Hippocampal formation (tissue), 2 donors: ENCODE measurements at regions not wholly inside any gene's neighbourhood (a gene's known extent, or its start where the extent isn't known, plus 50 kb on each side); places are given as distances from the start of the nearest gene placed in this dataset.
"Not testable (repeated sequence)": the region's sequence is repeated elsewhere in the genome, so short reads cannot be mapped to it uniquely, and the experiment has no call there.

Experiments
- DNase-seq, 2 donors: peaks; one replicate each; lab custom pipeline; 2025; lab: John Stamatoyannopoulos, UW

DNA sequence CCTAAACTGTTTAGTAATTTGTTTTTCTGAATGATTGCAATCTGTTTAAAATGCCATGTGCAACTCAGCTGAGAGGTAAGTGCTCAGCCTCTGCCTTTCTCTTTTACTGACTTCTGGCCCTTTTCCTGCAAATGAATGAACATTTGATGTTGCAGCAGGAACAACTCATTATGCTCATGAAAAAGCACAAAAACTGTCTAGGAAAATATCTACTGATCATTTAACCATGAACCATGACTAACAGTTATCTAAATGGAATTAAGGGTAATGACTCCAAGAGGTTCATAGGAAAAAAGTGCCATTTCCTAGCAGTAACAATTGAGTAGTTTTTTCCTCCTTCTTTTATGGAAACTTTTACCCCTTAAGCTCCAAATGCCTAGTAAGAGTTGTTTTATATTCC, 70.6 kb upstream of the ANKH start:
- DNase-seq: no peak

- DNase-seq: no peak
These were observed 65.7 kb upstream of the ANKH start for GRCh38 chr5:14937254-14937653.

GRCh38 chr5:14936588-14936987, 65.0 kb upstream of the ANKH start:
- DNase-seq: no peak

DNA sequence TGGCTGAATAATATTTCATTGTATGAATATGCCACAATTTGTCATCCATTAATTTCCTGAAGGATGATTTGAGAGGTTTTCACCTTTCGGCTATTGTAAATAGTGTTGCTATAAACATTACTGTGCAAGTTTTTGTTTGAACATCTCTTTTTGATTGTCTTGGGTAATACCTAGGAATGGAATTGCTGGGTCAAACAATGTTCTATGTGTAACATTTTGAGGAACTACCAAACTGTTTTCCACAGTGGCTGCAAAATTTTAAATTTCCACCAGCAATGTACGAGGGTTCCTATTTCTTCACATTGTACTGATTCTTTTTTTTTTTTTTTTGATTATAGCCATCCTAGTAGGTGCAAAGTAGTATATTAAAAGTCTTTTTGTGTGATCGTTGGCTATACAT, 63.8 kb upstream of the ANKH start:
- DNase-seq: no peak

GRCh38 chr5:14932902-14933469, 61.4 kb upstream of the ANKH start:
- no peak for DNase-seq

- DNase-seq: no peak
These were observed 58.9 kb upstream of the ANKH start for GRCh38 chr5:14930486-14930885.

DNA sequence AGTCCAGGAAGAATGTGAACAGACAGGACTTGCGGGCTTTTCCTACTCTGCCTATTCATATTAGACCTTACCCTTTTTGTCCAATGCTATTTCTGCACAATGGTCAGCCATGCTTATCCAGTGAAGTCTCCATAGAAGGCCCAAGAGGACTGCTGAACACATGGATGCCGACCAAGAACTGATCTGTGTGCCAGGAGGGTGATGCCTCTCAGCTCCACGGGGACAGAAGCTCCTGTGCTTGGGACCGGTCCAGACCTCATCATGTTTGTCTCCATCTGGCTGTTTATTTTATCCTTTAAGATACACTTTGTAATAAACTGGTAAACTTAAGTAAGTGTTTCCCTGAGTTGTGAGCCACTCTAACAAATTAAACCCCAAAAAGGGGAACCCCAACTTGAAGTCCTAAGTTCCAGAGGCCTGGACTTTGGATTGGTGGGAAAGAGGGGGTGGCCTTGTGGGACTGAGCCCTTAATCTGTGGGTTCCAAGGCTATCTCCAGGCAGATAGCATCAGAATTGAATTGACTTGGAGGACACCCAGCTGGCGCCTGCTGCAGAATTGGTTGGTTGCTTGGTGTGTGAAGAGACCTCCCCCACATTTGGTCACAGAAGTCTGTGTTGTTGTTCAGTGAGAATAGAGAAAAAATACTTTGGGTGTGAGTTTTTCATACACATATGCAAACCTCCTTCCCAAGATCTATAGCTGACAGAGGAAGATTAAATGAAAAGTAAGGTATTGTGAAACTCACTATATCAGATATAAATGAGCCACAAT, 57.9 kb upstream of the ANKH start:
- no peak for DNase-seq

- no peak for DNase-seq
These were observed 57.1 kb upstream of the ANKH start for GRCh38 chr5:14928661-14929060.

DNA sequence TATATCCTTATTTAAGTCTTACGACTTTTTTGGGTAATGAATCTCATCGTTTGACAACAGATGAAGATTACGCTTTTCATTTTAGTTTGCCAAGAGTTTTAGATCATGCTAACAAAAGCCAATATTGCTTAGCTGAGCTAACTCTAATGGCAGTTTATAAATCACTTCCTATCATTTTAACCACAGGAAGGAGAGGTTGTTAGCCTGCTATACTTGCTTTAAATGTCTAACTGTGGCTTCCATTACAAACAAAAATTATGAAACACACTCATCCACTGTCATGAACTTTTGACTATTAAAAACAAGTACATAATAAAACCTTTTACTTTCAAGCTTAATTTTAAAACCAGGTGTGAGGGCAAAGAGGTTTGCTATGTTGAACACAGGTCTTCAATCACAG, 53.7 kb upstream of the ANKH start:
- no peak for DNase-seq

- not testable (repeated sequence) for DNase-seq
These were observed 51.4 kb upstream of the ANKH start for GRCh38 chr5:14922952-14923351.

DNA sequence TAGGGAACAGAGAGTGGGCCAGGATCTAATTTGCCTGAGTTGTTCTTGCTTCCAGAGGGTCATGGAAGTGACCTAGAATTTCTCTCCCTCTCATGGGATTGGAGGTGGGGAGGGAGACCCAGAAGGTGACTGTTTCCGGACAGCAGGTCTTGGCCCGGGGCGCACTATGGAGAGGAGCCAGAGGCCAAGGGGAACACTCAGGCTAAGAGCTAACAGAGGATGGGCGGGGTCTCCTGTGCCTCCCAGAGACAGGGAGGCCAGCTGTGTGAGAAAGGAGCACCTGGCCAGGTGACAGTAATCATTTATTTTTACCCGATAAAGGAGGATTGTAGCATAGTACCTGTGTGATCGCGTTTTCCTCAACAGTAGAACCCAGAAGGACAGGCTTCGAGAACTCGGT, 50.9 kb upstream of the ANKH start:
- no peak for DNase-seq
